ENCODE measurements at regions not wholly inside any gene's neighbourhood (a gene's known extent, or its start where the extent isn't known, plus 50 kb on each side); places are given as distances from the start of the nearest gene placed in this dataset.

GRCh38 chr10:1920127-1920526 is 182.8 kb upstream of the ADARB2 start:
- DNase-seq: no peak

- no peak for DNase-seq
Observed at GRCh38 chr10:1911771-1912170, 174.4 kb upstream of the ADARB2 start.

- no peak for DNase-seq
Observed at GRCh38 chr10:1903982-1904381, 166.7 kb upstream of the ADARB2 start.

- no peak for DNase-seq
Observed at GRCh38 chr10:1896153-1896552, 158.8 kb upstream of the ADARB2 start.

GRCh38 chr10:1895691-1896090 is 158.4 kb upstream of the ADARB2 start:
- DNase-seq: peak in 1 of 2 experiments; percentile 41

GRCh38 chr10:1894912-1895311 is 157.6 kb upstream of the ADARB2 start:
- DNase-seq: no peak

GRCh38 chr10:1893941-1894340 is 156.6 kb upstream of the ADARB2 start:
- DNase-seq: no peak

- DNase-seq: no peak
Observed at GRCh38 chr10:1886039-1886438, 148.7 kb upstream of the ADARB2 start.

- no peak for DNase-seq
Observed at GRCh38 chr10:1882728-1883127, 145.4 kb upstream of the ADARB2 start.

GRCh38 chr10:1882180-1882579 is 144.9 kb upstream of the ADARB2 start:
- no peak for DNase-seq

GRCh38 chr10:1881636-1882035 is 144.3 kb upstream of the ADARB2 start:
- no peak for DNase-seq

- no peak for DNase-seq
Observed at GRCh38 chr10:1874533-1874932, 137.2 kb upstream of the ADARB2 start.

GRCh38 chr10:1873661-1874315 is 136.5 kb upstream of the ADARB2 start:
- DNase-seq: no peak

- DNase-seq: no peak
Observed at GRCh38 chr10:1872151-1872726, 134.9 kb upstream of the ADARB2 start.

- DNase-seq: no peak
Observed at GRCh38 chr10:1870491-1870890, 133.2 kb upstream of the ADARB2 start.

- no peak for DNase-seq
Observed at GRCh38 chr10:1869861-1870260, 132.5 kb upstream of the ADARB2 start.

- DNase-seq: no peak
Observed at GRCh38 chr10:1860351-1860750, 123.0 kb upstream of the ADARB2 start.

- DNase-seq: no peak
Observed at GRCh38 chr10:1858547-1858946, 121.2 kb upstream of the ADARB2 start.

- DNase-seq: no peak
Observed at GRCh38 chr10:1858048-1858447, 120.7 kb upstream of the ADARB2 start.

- DNase-seq: no peak
Observed at GRCh38 chr10:1855911-1856310, 118.6 kb upstream of the ADARB2 start.

GRCh38 chr10:1854271-1854670 is 116.9 kb upstream of the ADARB2 start:
- DNase-seq: no peak

GRCh38 chr10:1853801-1854200 is 116.5 kb upstream of the ADARB2 start:
- DNase-seq: no peak

- no peak for DNase-seq
Observed at GRCh38 chr10:1852841-1853240, 115.5 kb upstream of the ADARB2 start.

- no peak for DNase-seq
Observed at GRCh38 chr10:1851762-1852161, 114.4 kb upstream of the ADARB2 start.

- DNase-seq: no peak
Observed at GRCh38 chr10:1850971-1851527, 113.7 kb upstream of the ADARB2 start.
